Left forelimb (tissue), 1 donor: ENCODE measurements at regions not wholly inside any gene's neighbourhood (a gene's known extent, or its start where the extent isn't known, plus 50 kb on each side); places are given as distances from the start of the nearest gene placed in this dataset.

ENCODE experiments used
- DNase-seq: peaks from one replicate; pipeline ENCODE4 v3.0.0-alpha.2; 2018; ENCODE audit warnings: low spot score

GRCh38 chr6:40312213-40313015 is 274.8 kb downstream of the LRFN2 start:
- DNase-seq = no peak

GRCh38 chr6:40308533-40309306 is 278.4 kb downstream of the LRFN2 start:
- peak; percentile 71 for DNase-seq

GRCh38 chr6:40307712-40308111 is 279.5 kb downstream of the LRFN2 start:
- DNase-seq = no peak

GRCh38 chr6:40302856-40303454 is 284.2 kb downstream of the LRFN2 start:
- no peak for DNase-seq

- DNase-seq = no peak
Observed at GRCh38 chr6:40299681-40300080, 287.5 kb downstream of the LRFN2 start.

- no peak for DNase-seq
Observed at GRCh38 chr6:40298207-40298606, 289.0 kb downstream of the LRFN2 start.

- no peak for DNase-seq
Observed at GRCh38 chr6:40295251-40295950, 291.8 kb downstream of the LRFN2 start.

- no peak for DNase-seq
Observed at GRCh38 chr6:40293460-40294185, 293.5 kb downstream of the LRFN2 start.

- DNase-seq = no peak
Observed at GRCh38 chr6:40293060-40293459, 294.1 kb downstream of the LRFN2 start.

- DNase-seq = no peak
Observed at GRCh38 chr6:40290816-40291215, 296.3 kb downstream of the LRFN2 start.

GRCh38 chr6:40288919-40289318 is 298.2 kb downstream of the LRFN2 start:
- no peak for DNase-seq

- no peak for DNase-seq
Observed at GRCh38 chr6:40287296-40287850, 299.8 kb downstream of the LRFN2 start.

GRCh38 chr6:40286721-40287120 is 300.4 kb downstream of the LRFN2 start:
- no peak for DNase-seq

GRCh38 chr6:40285996-40286395 is 301.2 kb downstream of the LRFN2 start:
- DNase-seq = no peak

- DNase-seq = no peak
Observed at GRCh38 chr6:40285535-40285934, 301.6 kb downstream of the LRFN2 start.

GRCh38 chr6:40282986-40283385 is 304.2 kb downstream of the LRFN2 start:
- DNase-seq = no peak

- no peak for DNase-seq
Observed at GRCh38 chr6:40281402-40281801, 305.8 kb downstream of the LRFN2 start.

GRCh38 chr6:40280231-40280630 is 306.9 kb downstream of the LRFN2 start:
- DNase-seq = no peak

- no peak for DNase-seq
Observed at GRCh38 chr6:40276141-40276540, 311.0 kb downstream of the LRFN2 start.

- no peak for DNase-seq
Observed at GRCh38 chr6:40274058-40274457, 313.1 kb downstream of the LRFN2 start.

- no peak for DNase-seq
Observed at GRCh38 chr6:40268614-40269013, 318.6 kb downstream of the LRFN2 start.
